ENCODE measurements at regions not wholly inside any gene's neighbourhood (a gene's known extent, or its start where the extent isn't known, plus 50 kb on each side); places are given as distances from the start of the nearest gene placed in this dataset.

DNA sequence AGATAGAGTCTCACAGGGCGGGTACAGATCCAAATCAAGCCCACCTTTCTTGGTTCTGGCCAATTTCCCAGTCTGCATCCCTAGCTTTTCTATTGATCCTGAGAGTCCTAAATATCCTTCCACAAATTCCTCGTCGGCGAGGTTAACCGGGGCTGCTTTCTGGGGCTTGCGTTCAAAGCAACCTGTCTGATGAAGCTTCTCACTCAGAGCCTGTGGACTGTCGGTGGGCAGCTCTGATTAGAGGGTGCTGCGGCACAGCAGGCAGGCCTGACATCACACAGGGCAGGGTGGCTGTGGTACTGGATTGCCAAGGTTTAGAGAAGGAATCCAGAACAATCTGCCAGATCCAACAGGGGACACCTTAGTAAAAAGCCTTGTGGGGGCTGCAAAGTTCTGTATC lies 338.0 kb upstream of the ZMIZ1 start:
- no peaks in the 10 kb centered on the region for H3K9me3 Mint-ChIP-seq
- no peak overlapping the region for H3K27ac Mint-ChIP-seq
- no peaks in the 10 kb centered on the region for H3K4me1 Mint-ChIP-seq (ENCODE audit: low read depth)
- no peak overlapping the region for H3K4me3 Mint-ChIP-seq
- no peaks in the 10 kb centered on the region for H3K36me3 Mint-ChIP-seq (ENCODE audit: low read depth)
- DNase-seq (ENCODE audit: low spot score), result no peak
- H3K27me3 Mint-ChIP-seq (ENCODE audit: low read depth), result peaks cover 9% of the 10 kb centered on the region

DNA sequence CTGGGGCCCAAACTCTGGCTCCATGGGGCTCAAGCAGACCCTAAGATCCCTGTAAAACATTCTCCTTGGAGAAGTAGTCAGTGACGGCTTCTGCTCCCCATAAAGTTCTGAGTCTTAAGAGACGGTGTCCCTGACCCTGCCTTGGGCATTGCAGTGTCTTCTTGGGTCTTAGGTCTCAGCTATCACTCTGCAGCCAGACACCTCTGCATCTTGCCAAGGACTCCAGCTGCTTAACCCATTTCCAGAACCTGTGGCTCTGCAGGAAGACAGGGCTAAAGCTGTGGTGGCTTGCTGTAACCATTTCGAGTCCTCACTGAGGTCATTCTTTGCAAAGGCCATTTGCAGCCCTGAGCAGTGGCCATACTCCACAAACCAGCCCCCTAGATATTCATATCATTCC lies 337.1 kb upstream of the ZMIZ1 start:
- no peaks in the 10 kb centered on the region for H3K9me3 Mint-ChIP-seq
- H3K27ac Mint-ChIP-seq, result no peak overlapping the region
- H3K36me3 Mint-ChIP-seq (ENCODE audit: low read depth), result no peaks in the 10 kb centered on the region

DNA sequence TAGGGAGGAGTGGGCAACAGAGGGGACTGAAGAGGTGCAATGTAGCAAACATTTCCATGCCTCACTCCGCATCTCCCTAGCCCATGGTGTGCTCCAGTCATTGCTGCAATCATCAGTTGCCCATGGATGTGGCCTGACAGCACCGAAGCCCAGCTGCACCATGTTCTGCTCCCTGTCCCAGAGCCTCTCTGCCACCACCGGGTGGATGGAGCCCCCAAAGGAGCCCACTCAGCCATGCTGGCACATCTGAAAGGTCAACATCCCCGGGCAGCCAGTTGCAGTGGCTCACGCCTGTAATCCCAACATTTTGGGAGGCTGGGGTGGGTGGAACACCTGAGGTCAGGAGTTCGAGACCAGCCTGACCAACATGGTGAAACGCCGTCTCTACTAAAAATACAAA lies 336.4 kb upstream of the ZMIZ1 start:
- no peak for DNase-seq (ENCODE audit: low spot score)
- Mint-ChIP-seq H3K27ac (no peak overlapping the region), H3K36me3 (ENCODE audit: low read depth) (no peaks in the 10 kb centered on the region), H3K27me3 (ENCODE audit: low read depth) (peaks cover 2% of the 10 kb centered on the region), H3K4me1 (ENCODE audit: low read depth) (no peaks in the 10 kb centered on the region), H3K9me3 (no peaks in the 10 kb centered on the region), H3K4me3 (no peak overlapping the region)

More for the DNA sequence above, 337.1 kb upstream of the ZMIZ1 start:
- H3K4me3 Mint-ChIP-seq, result no peak overlapping the region
- no peaks in the 10 kb centered on the region for H3K4me1 Mint-ChIP-seq (ENCODE audit: low read depth)
- peaks cover 9% of the 10 kb centered on the region for H3K27me3 Mint-ChIP-seq (ENCODE audit: low read depth)
- DNase-seq (ENCODE audit: low spot score), result no peak

DNA sequence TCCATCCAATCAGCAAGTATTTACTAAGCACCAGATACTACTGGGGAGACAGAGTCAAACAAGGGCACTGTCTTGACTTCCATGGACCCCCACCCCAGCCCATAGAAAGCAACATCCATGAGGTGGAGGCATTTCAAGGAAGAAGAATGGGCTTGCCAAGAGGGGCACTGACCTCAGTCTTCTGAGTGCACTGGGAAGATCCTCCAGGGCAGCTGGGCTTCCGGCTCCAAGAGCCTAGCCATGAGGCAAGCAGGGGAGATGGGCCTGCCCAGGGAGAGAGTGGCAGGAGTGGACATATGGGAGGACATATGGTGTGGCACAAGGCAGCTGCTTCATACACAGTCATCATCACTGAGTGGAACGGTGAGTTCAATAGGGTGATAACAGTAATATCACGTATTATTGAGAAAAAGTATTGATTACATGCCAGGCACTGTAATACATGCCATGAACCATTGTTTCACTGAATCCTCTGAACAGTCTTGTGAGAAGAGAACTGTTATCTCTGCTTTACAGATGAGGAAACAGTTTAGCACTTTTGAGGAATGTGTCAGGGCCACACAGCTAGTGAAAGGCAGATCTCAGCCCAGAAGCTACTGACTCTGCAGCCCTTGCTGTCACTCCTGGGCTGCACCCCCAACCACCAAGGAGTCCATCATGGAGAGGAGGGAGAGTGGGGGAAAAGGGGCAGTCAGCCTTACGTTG lies 331.7 kb upstream of the ZMIZ1 start:
- Mint-ChIP-seq H3K4me3 (no peak overlapping the region), H3K9me3 (no peaks in the 10 kb centered on the region), H3K27ac (no peak overlapping the region), H3K27me3 (ENCODE audit: low read depth) (no peaks in the 10 kb centered on the region), H3K4me1 (ENCODE audit: low read depth) (no peaks in the 10 kb centered on the region), H3K36me3 (ENCODE audit: low read depth) (no peaks in the 10 kb centered on the region)
- no peak for DNase-seq (ENCODE audit: low spot score)

DNA sequence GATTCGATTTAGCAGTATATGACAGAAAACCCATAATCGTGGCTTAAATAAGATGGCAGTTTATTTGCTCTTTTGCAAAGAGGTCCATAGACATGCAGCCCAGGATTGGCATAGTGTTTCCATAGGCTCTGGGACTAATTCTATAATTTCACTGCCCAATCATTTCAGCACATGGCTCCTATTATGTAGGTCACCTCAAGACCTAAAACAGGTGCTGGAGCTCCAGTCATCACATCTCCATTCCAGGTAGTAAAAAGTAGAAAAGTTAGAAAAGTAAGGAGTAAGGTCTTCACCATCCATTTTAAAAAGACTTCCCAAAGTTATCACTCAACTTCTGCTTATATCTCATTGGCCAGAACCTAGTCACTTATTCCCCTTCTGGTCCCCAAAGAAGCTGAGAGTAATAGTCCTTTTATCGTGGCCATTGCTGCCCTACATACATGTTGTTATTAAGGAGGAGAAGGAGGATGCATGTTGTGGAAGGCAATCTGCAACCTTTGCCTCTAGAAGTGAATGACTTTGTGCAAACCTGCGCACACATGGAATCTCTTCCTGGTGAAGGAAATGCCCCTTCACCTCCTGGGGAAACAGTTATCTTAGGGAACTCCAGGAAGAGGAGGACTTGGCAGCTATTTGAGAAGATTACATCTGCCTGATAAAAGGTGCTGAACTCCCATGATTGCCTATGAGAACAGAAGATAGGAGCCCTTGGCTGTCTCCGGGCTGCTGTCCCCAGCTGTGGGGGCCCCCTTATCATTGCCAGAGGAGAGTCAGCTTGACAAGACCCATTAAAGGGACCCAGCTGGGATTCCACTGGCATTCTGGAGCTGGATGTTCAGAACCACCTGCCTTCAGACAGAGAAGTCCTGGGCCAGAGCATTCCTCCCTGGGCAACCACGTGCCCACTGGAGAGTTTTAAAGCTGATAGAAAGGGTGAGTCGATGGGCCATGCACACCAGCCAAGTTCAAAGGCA lies 330.6 kb upstream of the ZMIZ1 start:
- no peaks in the 10 kb centered on the region for H3K4me1 Mint-ChIP-seq (ENCODE audit: low read depth)
- DNase-seq (ENCODE audit: low spot score), result no peak
- H3K9me3 Mint-ChIP-seq, result no peaks in the 10 kb centered on the region
- H3K27me3 Mint-ChIP-seq (ENCODE audit: low read depth), result no peaks in the 10 kb centered on the region
- no peak overlapping the region for H3K27ac Mint-ChIP-seq
- H3K4me3 Mint-ChIP-seq, result no peak overlapping the region
- H3K36me3 Mint-ChIP-seq (ENCODE audit: low read depth), result no peaks in the 10 kb centered on the region

DNA sequence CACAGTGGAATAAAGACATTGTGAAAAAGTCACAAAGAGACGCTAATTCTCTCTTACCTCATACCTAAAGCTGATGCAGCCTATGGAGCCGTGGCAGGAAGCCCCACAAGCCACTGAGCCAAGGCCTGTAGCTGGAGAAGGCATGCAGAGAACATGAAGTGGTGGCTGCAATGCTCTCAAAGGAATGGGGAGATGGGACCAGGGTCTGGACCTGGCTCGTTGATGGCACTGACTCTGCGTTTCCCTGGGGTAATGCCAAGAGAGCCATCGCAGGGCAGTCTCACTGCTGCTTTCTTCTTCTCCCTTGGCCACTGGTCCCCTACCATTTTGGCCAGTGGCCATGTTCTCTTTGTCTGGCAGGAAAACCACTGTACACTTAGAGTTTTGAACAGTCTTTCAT lies 329.9 kb upstream of the ZMIZ1 start:
- no peaks in the 10 kb centered on the region for H3K4me1 Mint-ChIP-seq (ENCODE audit: low read depth)
- no peaks in the 10 kb centered on the region for H3K36me3 Mint-ChIP-seq (ENCODE audit: low read depth)
- no peak overlapping the region for H3K4me3 Mint-ChIP-seq
- H3K27me3 Mint-ChIP-seq (ENCODE audit: low read depth), result no peaks in the 10 kb centered on the region
- DNase-seq (ENCODE audit: low spot score), result no peak
- no peaks in the 10 kb centered on the region for H3K9me3 Mint-ChIP-seq
- H3K27ac Mint-ChIP-seq, result no peak overlapping the region

DNA sequence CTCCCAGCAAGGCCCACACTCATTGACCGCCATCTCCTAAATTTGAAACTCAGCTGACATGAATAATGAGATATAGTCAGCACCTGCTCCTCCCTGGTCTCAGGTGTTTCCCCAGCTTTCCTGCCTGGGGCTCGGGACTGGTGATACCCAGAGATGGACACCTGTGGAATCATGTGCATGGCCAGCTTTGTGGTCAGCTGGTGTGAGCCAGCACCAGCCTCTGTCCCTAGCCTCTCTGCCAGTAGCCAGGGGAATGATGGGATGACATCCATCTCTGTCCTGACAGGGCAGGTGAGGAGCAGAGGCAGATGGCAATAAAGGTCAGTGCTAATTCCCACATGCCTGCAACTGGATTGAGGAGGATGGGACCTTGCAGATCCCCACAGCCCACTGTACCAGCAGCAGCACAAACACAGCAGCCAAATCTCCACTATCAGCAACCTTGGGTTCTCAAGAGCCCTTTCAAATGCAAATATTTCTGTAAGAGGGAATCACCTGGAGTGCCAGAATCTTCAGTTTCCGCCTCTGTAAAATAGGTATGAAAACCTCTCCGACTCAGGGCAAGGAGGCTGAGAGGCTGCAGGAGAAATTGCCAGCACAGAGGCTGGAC lies 329.2 kb upstream of the ZMIZ1 start:
- Mint-ChIP-seq H3K4me3 (no peak overlapping the region), H3K9me3 (no peaks in the 10 kb centered on the region), H3K27ac (no peak overlapping the region), H3K36me3 (ENCODE audit: low read depth) (no peaks in the 10 kb centered on the region), H3K27me3 (ENCODE audit: low read depth) (no peaks in the 10 kb centered on the region), H3K4me1 (ENCODE audit: low read depth) (no peaks in the 10 kb centered on the region)
- no peak for DNase-seq (ENCODE audit: low spot score)

DNA sequence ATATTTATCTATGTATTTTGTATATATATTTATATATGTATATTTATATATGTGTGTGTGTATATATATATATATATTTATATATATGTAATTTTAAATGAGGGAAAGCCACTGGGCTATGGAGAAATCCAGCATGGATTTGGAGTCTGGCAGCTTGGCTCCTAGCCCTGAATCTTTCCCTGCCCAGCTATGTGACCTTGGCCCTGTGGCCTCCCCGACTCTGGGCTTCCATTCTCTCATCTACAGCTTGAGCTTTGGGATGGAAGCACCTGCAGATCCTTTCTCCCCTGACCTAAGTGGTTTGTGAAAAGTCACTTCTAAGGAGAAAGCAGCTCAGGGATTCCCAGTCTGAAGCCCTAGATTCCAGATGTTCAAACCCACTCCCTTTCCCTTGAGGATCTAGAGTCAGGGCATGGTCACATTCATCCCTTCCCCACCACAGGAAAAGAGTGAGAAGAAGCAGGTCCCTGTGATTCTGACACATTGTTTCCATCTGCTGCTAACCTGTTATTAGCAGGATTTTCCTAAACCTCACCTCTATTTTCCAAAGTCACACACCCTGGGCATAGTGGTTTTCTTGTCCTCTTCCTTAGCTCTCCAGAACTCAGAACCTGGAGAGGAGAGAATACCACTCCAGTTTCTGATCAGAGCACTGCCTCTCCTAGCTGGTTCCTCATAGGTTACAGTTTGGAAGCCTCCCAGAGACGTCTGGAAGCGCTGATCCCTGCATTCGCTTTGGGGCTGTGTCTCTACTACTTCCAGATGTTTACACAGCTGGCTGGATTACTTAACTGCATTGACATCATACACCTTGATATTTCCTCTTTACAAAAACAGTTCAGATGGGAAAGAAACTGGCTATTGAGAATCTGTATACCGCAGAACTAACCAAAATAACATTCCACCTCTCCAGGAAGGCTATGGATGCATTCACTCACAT lies 327.5 kb upstream of the ZMIZ1 start:
- H3K4me1 Mint-ChIP-seq (ENCODE audit: low read depth), result no peaks in the 10 kb centered on the region
- no peak for DNase-seq (ENCODE audit: low spot score)
- H3K9me3 Mint-ChIP-seq, result no peaks in the 10 kb centered on the region

DNA sequence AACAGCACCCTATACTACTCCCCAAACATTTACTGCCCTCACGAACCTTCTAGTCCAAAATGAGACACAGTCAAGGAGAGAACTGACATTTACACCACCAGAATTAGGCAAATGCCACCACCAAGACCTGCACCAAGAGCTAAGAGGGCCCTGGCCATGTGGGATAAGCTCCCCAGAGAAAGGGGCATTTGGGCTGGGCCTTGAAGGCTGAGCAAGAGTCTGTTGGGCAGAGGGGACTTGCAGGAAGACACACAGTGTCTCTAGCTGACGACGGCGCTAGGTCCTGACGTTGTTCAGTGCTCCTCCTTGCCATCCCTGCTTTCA lies 326.4 kb upstream of the ZMIZ1 start:
- H3K27ac Mint-ChIP-seq, result no peak overlapping the region
- H3K9me3 Mint-ChIP-seq, result no peaks in the 10 kb centered on the region
- no peaks in the 10 kb centered on the region for H3K27me3 Mint-ChIP-seq (ENCODE audit: low read depth)
- H3K4me3 Mint-ChIP-seq, result no peak overlapping the region
- H3K4me1 Mint-ChIP-seq (ENCODE audit: low read depth), result no peaks in the 10 kb centered on the region
- H3K36me3 Mint-ChIP-seq (ENCODE audit: low read depth), result no peaks in the 10 kb centered on the region
- DNase-seq (ENCODE audit: low spot score), result no peak

More for the DNA sequence above, 327.5 kb upstream of the ZMIZ1 start:
- H3K4me3 Mint-ChIP-seq, result no peak overlapping the region
- H3K27me3 Mint-ChIP-seq (ENCODE audit: low read depth), result no peaks in the 10 kb centered on the region
- H3K27ac Mint-ChIP-seq, result no peak overlapping the region
- H3K36me3 Mint-ChIP-seq (ENCODE audit: low read depth), result no peaks in the 10 kb centered on the region

DNA sequence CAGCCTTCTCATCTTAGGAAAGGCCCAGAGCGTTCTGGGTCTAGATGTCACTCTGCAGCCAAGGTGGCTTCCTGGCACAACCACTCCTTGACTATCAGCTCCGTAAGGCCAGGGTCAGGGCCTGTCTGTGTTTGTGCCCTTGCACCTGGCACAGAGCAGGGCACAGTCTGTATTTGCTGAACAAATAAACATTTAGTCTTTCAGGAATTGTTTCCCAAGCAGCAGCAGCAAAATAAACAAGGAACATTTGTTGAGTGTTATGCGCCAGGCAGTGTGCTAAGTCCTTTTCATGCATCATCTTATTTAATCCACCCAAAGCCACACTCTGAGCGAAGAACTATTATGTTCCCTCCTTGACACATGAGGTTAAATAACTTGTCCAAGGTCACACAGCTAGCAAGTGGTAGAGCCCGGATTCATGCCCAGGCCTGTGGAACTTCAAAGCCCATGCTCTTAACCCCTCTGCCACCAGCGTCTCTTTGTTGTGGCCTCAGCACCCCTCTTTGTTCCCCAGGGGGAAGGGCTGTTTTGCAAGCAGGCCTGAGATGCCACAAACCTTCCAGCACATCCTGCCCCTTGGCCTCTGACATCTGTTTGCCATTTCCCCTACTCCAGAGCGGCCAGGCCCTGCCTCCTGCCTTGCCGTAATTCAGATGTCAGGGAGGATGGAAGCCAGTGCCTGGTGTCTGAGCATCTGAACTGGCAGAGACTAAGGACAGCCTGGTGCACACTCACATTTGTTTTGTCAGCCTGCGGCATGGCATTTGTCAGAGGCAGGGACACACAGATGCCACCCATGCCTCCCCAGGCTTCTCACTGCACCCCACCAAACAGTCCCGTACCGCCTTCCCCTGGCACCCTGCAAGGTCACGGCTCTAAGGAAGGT lies 325.8 kb upstream of the ZMIZ1 start:
- DNase-seq (ENCODE audit: low spot score), result no peak
- H3K27ac Mint-ChIP-seq, result no peak overlapping the region
- no peaks in the 10 kb centered on the region for H3K9me3 Mint-ChIP-seq
- H3K4me1 Mint-ChIP-seq (ENCODE audit: low read depth), result no peaks in the 10 kb centered on the region
- no peaks in the 10 kb centered on the region for H3K36me3 Mint-ChIP-seq (ENCODE audit: low read depth)
- H3K4me3 Mint-ChIP-seq, result no peak overlapping the region
- no peaks in the 10 kb centered on the region for H3K27me3 Mint-ChIP-seq (ENCODE audit: low read depth)

DNA sequence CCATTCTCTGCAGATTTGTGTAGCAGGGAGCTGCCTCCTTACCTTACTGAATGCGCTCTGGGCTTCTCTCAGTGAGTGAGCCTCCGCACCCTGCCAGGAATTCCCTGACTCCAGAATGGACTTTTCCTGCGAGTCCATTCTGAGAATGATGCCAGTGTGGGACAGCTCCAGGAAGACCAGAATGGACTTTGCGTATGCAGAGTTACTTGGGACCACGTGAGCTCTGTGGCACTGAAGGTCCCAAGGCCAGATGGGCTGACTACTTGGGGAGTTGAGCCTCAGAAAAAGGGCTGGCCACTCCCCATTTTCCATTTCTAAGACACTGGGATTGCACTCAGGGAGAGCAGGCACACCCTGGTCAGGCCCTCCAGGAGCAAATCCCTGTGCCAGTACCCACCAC lies 324.7 kb upstream of the ZMIZ1 start:
- Mint-ChIP-seq H3K9me3 (no peaks in the 10 kb centered on the region), H3K27ac (no peak overlapping the region), H3K36me3 (ENCODE audit: low read depth) (no peaks in the 10 kb centered on the region), H3K4me1 (ENCODE audit: low read depth) (no peaks in the 10 kb centered on the region), H3K27me3 (ENCODE audit: low read depth) (no peaks in the 10 kb centered on the region), H3K4me3 (no peak overlapping the region)
- DNase-seq (ENCODE audit: low spot score), result no peak

DNA sequence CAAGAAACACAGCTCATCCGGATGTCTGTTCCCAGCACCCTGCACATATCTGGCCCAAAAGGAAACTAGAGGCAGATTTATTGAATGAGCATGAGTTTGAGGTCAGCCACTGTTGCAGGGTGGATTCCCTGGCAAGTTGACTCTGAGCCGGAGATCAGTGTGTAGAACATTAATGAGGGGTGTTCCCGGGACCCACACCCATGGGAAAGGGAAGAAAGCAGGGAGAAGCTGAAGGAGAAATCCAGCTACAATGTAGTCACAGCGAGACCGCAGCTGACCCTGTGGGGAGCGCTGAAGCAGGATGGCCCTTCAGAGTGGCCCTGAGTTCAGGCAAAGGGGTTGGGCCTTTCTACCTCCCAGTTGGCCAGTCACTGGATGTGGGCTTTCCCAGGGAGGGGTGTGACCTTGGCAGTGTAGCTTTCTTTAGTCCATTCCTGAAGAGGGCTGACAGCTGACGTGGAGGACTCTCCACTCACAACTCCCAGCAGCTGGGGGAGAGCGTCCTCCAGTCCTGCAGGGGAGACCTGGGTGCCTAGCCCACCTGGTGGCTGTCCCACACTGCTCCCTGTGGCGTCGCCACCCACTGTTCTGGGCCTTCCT lies 324.2 kb upstream of the ZMIZ1 start:
- Mint-ChIP-seq H3K36me3 (ENCODE audit: low read depth) (no peaks in the 10 kb centered on the region), H3K4me3 (no peak overlapping the region), H3K27ac (no peak overlapping the region), H3K27me3 (ENCODE audit: low read depth) (no peaks in the 10 kb centered on the region), H3K4me1 (ENCODE audit: low read depth) (no peaks in the 10 kb centered on the region), H3K9me3 (no peaks in the 10 kb centered on the region)
- no peak for DNase-seq (ENCODE audit: low spot score)

All from T-helper 2 cell treated with Interferon-gamma antibody and Interleukin-4, amounts not matched to agents 5 μg/mL and 100 μg/mL, for 36 hours (primary cell).